Stimulated activated CD4-positive, alpha-beta T cell treated with anti-CD3 and anti-CD28 coated beads, TNF-alpha, amount 100 ng/mL, for 48 hours (primary cell): ENCODE measurements at regions not wholly inside any gene's neighbourhood (a gene's known extent, or its start where the extent isn't known, plus 50 kb on each side); places are given as distances from the start of the nearest gene placed in this dataset.
A peak's percentile ranks its signal among the peaks of the same experiment; 100 is the strongest.
"Not testable (repeated sequence)": the region's sequence is repeated elsewhere in the genome, so short reads cannot be mapped to it uniquely, and the experiment has no call there.

Experiments used
- DNase-seq, 3 donors: peaks; one replicate each; pipeline ENCODE4 v3.0.0-alpha.2; 2020; ENCODE audit warnings: low read depth in 3 of 3

DNA sequence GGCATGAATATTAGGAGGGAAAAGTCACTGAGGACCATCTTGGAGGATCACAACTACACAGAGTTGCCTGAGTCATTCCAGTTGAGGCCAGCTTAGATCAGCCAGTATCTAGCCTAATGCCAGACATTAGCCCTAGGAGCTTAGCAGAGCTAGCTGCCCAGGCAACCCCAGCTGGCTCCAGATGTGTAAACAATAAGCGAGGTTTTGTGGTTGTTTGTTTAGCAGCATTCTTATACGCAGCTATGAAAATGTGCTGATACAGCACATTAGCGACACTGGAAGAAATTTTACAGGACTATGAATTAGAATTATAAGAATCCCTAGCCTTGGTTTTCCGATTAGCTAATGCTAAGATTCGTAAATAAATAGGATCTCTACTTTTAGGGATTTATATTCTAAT, 59.3 kb downstream of the BTBD3 start:
- no peak for DNase-seq

DNA sequence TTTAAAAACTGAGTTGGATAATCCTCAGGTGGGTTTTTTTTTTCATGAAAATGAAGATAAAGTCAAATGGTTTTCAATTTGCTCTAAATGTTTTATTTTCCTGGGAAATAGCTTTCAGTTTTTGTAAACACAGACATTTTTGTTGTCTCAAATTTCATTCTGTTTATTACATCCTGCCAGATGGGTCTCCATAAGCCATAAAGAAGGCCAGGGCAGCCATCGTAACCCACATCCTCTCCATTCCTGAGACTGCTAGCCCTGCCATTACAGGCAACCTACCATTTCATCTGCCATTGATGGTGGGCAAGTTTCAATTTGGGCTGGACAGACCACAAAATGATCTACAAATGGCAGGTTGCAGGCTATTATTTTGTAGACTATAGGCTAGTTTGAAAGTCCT, 60.8 kb downstream of the BTBD3 start:
- no peak for DNase-seq

DNA sequence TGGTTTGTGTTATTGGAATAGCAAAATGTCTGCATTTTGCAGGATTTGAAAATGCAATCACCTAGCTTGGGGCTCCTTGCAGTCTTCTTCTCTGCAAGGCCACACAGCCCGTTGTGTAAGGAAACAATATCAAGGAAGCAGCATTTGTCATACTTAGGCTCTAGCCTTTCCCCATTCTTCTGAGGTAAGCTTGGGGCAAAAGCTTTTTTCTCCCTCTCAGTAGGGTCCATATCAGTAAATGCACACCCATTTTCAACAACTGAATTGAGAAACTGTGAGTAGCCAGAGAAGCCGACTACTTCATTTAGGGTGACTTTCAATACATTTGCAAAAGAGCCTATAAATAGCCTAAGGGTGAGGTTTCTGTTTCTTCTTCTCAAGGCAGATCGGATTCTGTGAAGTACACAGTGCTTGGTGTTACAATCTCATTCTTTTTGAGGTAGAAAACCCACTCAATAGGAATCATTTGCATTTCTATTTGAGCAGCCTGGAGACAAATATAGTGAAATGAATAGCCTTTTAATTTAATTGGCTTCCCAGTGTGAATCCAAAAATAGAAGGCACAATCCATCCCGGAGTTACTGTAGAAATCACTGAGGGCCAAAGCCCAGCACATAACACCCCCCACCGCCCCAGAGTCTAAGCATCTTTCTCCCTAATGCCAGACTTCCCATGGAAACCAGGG, 61.8 kb downstream of the BTBD3 start:
- DNase-seq = no peak

DNA sequence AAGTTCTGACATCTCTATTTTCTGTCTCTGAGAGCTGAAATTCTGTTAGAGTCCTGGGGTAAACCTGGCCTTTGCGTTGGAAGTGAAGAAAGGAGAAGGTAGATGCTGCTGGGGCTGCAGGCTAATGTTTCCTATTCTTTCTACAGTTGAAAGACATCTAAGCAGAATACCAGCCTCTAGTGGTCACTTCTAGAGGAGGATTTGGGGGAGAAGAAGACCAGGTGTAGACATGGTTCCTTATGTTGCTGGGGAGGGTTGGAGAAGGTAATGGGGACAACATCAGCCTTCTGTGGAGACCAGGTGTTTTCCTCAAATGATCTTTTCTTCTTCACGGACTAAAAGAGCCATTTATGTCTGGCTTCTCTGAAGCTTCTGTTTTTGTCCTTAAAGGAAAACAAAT, 62.6 kb downstream of the BTBD3 start:
- no peak for DNase-seq

DNA sequence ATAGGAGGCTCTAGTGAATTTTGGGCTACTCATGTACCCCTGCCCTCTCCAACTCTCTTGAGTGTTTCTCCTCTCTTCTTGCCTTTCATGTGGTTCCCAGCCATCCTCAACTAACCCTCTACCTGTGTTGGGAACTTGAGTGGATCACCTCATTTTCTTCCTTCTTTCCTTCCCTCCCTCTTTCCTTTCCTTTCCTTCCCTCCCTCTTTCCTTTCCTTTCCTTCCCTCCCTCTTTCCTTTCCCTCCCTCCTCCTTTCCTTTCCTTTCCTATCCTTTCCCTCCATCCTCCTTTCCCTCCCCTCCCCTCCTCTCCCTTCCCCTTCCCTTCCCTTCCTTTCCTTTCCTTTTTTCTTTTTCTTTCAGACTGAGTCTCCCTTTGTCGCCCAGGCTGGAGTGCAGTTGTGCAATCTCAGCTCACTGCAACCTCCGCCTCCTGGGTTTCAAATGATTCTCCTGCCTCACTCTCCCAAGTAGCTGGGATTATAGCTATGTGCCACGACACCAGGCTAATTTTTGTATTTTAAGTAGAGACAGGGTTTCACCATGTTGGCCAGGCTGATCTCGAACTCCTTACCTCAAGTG, 63.8 kb downstream of the BTBD3 start:
- no peak for DNase-seq

DNA sequence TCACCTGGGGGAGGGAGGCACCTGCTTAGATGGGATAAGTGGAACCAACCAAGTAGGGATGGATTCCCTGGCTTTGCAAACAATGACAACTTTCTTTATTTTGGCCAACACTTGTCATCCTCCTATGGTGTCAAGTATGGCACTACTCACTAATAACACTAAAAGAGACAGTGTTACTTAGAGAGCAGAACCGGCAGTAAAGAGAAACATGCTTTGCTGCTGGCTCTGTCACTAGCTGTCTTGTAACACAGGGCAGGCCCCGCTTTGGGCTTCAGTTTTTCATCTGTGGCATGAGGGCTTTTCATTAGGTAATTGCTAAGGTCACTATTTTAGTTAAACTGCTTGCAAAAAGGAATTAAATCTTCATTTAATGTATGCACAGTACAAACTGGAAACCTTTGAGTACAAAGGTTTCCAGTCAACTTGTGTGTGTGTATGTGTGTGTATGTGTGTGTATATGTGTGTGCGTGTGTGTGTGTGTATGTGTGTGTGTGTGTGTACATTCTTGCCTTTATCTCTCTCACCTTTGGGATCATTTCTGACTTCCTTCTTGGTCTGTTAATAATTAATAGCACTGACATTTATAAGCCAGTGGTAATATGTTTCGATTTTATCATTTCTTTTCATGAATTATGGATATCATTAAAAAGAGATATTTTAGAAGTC, 64.7 kb downstream of the BTBD3 start:
- no peak for DNase-seq

DNA sequence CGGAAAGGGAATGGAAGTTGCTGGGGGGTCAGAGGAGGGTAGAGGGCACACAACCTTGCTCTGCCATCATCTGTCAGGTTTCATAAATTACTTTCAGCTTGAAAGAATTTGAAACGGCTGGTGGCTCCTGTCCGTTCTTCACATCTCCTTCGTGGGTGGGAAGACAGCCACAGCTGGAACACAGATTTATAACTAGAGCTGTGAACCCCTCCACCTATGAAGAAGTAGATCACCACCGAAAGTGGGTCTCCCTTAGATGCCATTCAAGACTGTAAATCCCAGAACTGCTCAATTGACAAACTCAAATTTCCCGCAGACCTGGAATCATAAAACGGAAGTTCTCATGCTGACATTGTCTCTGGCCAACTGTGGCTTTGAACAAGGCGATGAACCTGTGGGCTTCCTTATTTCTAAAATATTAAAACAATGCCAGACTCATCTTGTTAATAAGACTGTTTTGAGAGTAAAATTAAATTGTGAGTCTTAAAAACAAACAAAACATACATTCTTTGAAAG, 65.3 kb downstream of the BTBD3 start:
- DNase-seq = no peak

DNA sequence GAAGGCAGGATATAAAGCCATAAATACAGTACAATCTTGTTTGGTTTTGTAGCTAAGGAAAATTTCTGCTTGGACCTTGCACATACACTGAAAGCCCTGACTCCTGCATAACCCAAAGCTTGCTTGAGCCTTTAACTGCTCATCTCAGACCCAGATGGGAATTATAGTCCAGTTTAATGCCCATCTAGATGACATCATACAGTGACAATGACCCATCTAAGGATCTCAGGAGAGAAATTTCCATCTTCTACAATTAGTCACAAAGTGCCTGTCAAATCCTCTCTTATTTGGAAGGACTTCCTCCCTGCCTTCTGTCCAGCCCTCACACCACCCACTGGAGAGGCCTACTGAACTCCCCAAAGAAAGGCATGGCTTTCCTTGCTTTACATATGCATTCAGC, 69.3 kb downstream of the BTBD3 start:
- no peak for DNase-seq

DNA sequence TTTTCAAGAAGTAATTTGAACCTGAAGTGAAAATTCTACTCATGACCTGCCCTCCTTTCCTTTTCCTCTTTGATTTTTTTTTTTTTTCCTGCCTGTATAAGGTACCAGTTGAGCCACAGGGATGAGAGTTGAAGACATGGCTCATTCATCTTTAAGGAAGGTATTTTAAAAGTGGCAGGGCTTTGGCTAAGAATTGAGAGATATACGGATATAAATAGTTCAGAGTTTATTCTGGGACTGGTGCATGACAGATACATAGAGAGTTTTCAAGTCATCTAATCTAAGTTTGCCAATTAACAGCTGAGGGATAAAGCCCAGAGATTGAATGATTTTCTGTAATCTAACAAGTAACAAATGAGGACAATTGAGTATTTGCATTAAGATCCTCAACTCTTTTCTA, 69.8 kb downstream of the BTBD3 start:
- no peak for DNase-seq

DNA sequence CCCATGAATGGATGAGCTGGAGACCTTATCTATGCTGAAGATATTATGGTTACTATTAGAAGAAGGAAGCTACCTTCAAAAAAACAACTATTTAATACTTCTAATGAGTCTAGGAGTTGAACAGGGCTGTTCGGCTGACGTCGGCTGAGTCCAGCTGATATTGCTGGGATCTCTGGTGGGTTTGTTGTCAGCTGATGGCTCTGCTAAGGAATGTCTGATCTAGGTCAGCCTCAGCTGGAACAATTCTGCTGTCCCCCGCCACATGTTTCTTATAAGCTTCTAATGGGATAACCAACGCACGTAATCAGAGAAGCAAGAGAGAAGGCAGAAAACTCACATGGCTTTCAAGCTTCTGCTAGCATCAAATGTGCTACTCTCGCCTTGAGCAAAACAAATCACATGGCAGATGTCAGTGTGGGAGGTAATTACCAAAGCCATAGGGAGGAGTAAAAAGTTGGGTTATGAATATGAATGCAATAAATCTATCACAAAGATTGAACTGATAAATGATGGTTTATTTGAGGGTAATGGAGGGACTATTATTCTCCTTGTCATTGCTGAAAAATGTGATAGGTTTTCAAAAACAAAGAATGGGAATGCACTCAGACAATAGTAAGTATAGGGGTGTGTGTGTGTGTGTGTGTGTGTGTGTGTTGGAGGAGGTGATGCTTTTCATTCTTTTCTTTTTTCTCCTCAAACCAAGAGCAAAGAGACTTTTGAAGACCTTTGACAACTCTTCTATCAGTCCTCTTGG, 71.5 kb downstream of the BTBD3 start:
- DNase-seq = no peak

DNA sequence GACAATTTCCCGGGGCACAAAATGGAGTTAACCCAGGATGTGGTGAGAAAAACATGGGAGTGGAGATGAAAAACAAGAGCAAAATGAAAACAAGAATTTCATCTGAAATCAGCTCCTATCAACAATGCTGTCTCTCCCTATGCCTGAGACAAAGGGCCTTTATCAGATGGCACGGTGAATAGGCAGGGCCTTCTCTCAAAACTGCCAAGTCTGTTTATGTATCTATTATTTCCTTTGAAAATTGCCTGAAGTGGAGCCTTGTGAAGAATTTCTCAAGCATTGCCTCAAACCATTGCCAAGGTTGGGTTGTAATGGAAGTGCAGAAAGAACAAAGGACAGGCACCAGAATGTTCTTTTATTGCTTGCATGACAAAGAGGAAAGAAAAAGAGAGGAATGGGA, 74.7 kb downstream of the BTBD3 start:
- no peak for DNase-seq

DNA sequence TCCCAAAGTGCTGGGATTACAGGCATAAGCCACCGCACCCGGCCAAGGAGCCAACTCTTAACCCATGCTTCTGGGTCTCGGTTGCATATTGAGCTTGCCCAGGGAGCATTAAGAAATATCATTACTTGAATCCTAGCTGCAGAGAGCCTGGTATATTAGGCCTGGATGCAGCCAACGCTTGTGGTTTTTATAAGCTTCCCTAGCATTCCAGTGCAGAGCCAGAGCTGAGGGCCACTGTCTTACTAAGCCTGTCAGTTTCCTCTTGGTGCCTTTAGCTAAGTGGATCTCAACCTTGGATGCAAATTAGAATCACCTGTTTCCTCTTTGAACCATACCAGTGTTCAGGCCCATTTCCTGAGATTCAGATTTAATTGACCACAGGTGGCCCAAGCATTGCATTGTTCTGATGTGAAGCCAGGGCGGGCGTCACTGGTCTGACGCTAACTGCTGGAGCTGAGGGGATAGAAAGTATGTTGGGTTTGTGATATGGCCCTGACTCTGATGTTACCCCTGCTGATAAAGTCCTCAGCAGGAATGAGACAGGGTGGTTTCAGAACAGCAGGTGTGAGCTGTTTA, 76.3 kb downstream of the BTBD3 start:
- no peak for DNase-seq

DNA sequence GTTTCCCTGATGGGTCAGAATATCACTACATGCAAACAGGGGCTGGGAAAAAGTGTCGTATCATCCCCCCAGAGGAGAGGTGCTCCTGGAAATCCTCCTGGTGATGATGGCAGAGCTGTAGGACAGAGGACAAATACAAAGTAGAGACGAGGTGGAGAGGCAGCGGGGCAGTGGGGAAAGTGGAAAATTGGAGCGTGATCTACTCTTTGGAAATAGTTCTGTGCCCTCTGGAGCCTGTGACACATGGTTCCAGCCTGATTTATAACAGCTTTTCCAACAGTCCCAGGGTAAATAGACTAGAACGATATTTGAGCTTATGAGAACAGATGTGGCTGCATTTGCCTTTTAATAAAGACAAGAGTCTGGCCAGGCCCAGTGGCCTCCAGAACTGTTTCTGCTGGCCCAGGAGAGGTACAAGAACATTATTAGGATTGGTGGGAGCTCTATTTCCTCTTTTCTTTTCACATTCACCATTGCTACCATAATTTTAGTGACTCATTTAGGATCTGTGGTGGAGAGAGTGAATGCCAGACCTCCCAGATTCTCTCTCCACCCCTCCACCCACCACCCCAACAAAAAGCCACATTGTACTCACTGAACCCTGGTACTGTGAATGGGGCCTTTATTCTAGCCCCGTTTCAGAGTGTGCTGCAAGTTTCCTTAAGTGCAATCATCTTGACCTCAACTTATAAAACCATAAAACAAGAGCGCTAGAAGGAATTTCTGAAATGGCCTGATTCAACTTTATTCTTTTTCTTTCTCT, 78.3 kb downstream of the BTBD3 start:
- no peak for DNase-seq

DNA sequence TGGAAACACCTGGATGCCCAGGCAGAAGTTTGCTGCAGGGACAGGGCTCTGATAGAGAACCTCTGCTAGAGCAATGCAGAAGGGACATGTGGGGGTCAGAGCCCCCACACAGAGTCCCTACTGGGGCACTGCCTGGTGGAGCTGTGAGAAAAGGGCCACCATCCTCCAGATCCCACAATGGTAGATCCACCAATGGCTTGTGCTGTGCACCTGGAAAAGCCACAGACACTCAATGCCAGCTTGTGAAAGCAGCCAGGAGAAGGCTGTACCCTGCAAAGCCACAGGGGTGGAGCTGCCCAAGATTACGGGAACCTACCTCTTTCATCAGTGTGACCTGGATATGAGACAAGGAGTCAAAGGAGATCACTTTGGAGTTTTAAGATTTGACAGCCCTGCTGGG, 87.1 kb downstream of the BTBD3 start:
- DNase-seq = not testable (repeated sequence)

DNA sequence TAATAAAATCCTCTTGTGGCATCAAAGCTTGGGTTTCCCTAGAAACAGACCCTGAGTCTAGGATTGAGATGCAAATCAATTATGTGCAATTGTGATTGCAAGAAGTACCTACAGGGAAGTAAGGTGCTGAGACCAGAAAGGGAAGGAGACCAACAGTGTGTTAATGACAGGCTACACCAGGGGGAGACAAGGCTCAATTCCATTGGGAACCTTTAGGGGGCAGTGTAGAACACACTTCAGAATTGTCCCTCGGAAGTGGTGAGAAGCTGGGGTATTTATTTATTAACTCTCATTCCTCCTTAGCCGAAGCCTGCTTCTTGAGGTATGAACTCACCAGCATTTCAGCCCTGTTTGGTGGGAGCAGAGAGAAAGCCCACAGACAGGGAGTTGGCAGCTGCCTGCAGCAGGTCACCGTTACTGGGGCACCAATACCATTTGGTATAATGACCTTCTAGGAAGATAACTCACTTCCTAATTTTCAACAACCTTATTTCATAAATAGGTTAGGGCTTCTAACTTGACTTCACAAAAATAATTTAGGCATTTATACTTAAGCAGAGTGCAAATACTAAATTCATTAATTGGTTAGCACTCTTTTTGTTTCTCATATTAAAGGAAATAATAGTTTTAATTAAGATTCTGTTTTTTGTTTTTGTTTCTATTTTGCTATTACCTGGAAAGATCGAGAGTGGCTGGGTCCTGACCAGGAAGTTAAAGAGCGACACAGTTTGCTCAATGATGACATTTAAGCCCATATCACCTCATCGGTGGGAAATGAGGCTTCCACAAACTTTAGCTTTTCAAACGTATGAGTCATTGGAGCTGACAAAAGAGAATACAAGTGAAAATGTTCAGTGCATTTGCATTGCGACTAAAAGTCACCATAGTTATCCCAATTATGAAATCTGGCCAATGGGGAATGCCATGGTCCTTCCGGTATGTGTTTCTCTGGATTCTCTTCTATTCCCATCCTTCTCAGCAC, 94.8 kb downstream of the BTBD3 start:
- peak in 1 of 3 donors; percentile 14 for DNase-seq

DNA sequence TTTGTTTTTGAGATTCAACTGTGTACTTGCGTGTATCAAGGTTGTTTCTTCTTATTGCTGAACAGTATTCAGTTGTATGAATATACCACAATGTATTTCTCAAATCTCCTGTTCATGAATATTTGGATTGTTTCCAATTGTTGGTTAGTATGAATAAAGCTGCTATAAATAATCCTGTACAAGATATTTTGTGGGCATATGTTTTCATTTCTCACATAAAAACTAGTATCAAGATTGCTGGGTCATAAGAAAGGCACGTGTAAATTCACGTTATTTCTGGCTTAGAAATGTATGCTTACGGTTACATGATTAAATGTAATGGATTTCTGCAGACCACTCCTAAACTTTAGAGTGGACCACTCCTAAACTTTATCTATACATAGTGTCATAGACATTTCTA, 96.6 kb downstream of the BTBD3 start:
- no peak for DNase-seq

DNA sequence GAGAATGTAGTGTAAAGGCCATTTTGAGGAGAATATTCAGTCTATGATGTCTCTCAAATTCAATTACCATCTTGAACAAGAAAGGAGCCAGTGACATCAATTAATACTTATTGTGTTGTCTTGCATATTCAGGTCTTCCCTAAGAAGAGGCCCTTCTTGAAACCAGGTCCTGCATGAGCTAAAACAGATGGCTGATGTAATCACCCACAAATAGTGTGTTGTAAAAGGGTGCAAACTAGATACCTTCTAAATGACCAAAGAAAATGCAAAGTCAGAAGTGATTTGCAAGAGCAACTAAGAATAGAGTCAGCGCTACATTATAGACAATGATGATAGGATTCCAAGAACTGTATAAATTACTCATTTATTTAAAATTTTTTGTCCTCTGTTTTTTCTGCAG, 97.0 kb downstream of the BTBD3 start:
- no peak for DNase-seq

DNA sequence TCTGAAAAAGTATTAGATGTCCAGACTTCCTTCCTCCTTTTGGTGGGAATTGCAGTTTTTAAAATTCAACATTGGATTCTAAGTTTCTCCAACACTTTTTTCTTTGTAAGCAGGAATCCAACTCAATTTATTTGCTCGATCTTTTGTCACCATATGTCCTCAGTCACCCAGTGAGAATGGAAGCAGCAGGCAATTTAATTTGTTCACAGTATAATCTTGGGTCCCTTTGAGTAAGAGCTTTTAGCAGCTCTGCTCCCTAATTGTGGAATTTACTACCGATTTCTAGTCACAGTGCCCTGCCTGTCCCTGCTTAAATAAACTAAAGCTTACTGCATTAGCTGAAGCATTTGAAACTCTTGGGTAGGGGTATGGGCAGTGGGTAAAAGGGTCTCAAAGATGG, 98.6 kb downstream of the BTBD3 start:
- no peak for DNase-seq

DNA sequence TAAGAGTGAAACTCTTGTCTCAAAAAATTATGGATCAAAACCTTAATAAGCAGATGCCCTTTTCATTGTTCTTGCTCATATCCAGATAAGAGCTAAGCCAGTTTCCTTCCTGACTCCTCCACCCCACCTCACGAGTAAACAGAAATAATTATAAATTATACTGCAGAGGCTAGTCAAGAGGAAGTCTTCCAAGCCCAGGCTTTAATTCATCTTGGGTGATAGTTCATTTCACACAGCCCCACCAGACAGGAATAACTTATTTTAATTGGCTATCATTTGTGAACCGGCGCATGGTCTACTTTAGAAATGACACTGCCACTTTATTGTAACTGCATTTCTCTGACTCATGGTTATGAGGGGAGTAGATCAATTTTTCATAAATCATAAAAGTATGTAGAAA, 102.0 kb downstream of the BTBD3 start:
- DNase-seq = no peak

DNA sequence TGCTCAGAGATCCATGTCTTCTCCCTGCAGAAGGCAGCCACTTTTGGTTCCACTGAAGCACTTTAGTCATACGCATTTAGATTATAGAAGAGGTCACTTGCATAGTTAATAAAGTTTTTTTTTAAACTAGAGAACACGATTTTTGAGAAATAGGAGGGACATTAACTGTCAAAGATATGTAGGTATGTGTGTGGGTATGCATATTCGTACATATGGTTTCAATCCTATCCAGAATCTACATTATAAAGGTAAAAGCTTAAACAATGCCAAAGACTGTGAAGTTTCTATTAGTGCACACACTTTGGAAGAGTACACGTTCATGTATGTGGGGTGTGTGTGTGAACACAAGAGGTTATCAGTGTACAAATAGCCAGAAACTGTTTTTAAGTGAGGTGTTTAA, 103.2 kb downstream of the BTBD3 start:
- no peak for DNase-seq
